ENCODE measurements at regions not wholly inside any gene's neighbourhood (a gene's known extent, or its start where the extent isn't known, plus 50 kb on each side); places are given as distances from the start of the nearest gene placed in this dataset.

DNA sequence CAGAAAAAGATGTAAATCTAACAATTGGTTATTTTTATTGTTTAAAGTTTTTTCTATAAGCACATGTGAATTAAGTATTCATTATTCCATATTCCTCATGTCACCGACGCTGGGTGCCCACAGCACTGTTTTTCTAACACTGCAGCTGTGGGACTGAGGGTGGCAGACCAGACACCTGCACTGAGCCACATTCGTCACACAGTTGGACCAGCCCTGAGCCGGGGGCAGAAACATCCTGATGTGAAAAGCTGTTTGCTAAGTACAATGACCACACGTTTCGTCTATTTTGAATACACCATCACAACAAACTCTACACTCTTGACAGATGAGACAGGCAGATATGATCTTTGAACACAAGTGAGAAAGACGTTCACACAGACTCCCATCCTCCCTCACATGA, 749.5 kb downstream of the KCNJ18 start:
- POLR2A ChIA-PET = no interaction called here

More for the DNA sequence above, 749.5 kb downstream of the KCNJ18 start:
- Histone ChIP-seq H3K27me3 (ENCODE audit: control insufficient read depth in 2 of 2, insufficient read depth in 2 of 2, low read length in 2 of 2) (no peaks in the 10 kb centered on the region), H4K20me1 (replicated peaks; ENCODE audit: control insufficient read depth, extremely low read depth, insufficient read depth, low read length) (no peaks in the 10 kb centered on the region), H3K4me2 (ENCODE audit: insufficient read depth, low read length) (no peak overlapping the region), H3K79me2 (ENCODE audit: control insufficient read depth, insufficient read depth, low read length) (no peaks in the 10 kb centered on the region), H3K9me1 (replicated peaks; ENCODE audit: control insufficient read depth, extremely low read depth, insufficient read depth, low read length) (no peaks in the 10 kb centered on the region), H3K4me1 (ENCODE audit: control insufficient read depth, extremely low read depth, insufficient read depth, low read length) (no peaks in the 10 kb centered on the region), H3K9me3 (replicated peaks; ENCODE audit: control insufficient read depth, insufficient read depth, low read length) (peaks cover 2% of the 10 kb centered on the region), H3K4me3 (replicated peaks in 1 of 3; ENCODE audit: insufficient read depth in 1 of 3, low read depth in 1 of 3, low read length in 3 of 3) (no peak overlapping the region), H3K9ac (replicated peaks; ENCODE audit: extremely low read depth, insufficient read depth, low read length) (no peak overlapping the region), H3K36me3 (ENCODE audit: control insufficient read depth in 2 of 2, extremely low read depth in 1 of 2, insufficient read depth in 2 of 2, low read length in 2 of 2) (no peaks in the 10 kb centered on the region), H2AFZ (ENCODE audit: low read depth, low read length) (no peak overlapping the region), H3K27ac (ENCODE audit: insufficient read depth, low read depth, low read length) (no peak overlapping the region)
- DNase-seq (ENCODE audit: low read depth, low spot score) (no peak), FAIRE-seq (no peak)
- no peak for TF ChIP-seq FOS (IDR thresholded peaks at IDR 0.05; ENCODE audit: borderline replicate concordance, insufficient read depth, low read length)
- no peak for TF ChIP-seq GATA2 (IDR thresholded peaks at IDR 0.05; ENCODE audit: insufficient read depth, insufficient read length, low read depth, low read length)
- no peak for TF ChIP-seq POLR2A (IDR thresholded peaks at IDR 0.05; ENCODE audit: low read depth, low read length)
- no peak for TF ChIP-seq MYC (IDR thresholded peaks at IDR 0.05; ENCODE audit: low read depth, low read length)
- TF ChIP-seq JUN (IDR thresholded peaks at IDR 0.05; ENCODE audit: borderline replicate concordance, insufficient read depth, insufficient read length, low read depth) = no peak
- TF ChIP-seq EZH2 (IDR thresholded peaks at IDR 0.05; ENCODE audit: borderline replicate concordance, low read depth, low read length, severe bottlenecking) = no peak
- TF ChIP-seq, protein P1, sequence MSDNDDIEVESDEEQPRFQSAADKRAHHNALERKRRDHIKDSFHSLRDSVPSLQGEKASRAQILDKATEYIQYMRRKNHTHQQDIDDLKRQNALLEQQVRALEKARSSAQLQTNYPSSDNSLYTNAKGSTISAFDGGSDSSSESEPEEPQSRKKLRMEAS (IDR thresholded peaks at IDR 0.05; ENCODE audit: insufficient read depth, insufficient read length) = no peak
- TF ChIP-seq, protein P2, sequence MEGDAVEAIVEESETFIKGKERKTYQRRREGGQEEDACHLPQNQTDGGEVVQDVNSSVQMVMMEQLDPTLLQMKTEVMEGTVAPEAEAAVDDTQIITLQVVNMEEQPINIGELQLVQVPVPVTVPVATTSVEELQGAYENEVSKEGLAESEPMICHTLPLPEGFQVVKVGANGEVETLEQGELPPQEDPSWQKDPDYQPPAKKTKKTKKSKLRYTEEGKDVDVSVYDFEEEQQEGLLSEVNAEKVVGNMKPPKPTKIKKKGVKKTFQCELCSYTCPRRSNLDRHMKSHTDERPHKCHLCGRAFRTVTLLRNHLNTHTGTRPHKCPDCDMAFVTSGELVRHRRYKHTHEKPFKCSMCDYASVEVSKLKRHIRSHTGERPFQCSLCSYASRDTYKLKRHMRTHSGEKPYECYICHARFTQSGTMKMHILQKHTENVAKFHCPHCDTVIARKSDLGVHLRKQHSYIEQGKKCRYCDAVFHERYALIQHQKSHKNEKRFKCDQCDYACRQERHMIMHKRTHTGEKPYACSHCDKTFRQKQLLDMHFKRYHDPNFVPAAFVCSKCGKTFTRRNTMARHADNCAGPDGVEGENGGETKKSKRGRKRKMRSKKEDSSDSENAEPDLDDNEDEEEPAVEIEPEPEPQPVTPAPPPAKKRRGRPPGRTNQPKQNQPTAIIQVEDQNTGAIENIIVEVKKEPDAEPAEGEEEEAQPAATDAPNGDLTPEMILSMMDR (IDR thresholded peaks at IDR 0.05; ENCODE audit: extremely low read depth in 1 of 2, insufficient read depth in 1 of 2, low read depth in 1 of 2, low read length in 2 of 2) = no peak
- TF ChIP-seq POLR2AphosphoS5 (IDR thresholded peaks at IDR 0.05; ENCODE audit: insufficient read depth, low read depth, low read length) = no peak
- dilution Hi-C loops (cut with MboI; ENCODE audit: extremely low pct_ligation_motif_present, low sequenced_read_pairs) (no loop called here), intact Hi-C loops (cut with micrococcal nuclease) (no loop called here)
- BruUV-seq (replicated peaks) = no TSS peak
- CTCF ChIA-PET = no interaction called here
